NB4 (cell line): ENCODE measurements at regions not wholly inside any gene's neighbourhood (a gene's known extent, or its start where the extent isn't known, plus 50 kb on each side); places are given as distances from the start of the nearest gene placed in this dataset.
"Not testable (repeated sequence)": the region's sequence is repeated elsewhere in the genome, so short reads cannot be mapped to it uniquely, and the experiment has no call there.

Experiments
- POLR2A ChIP-seq: IDR thresholded peaks from 2 replicates; pipeline ENCODE4 v1.6.1; 2011; ENCODE audit warnings: mild to moderate bottlenecking; ENCODE audit not compliant: insufficient read length; ENCODE audit errors: extremely low read depth
- TF ChIP-seq, protein P1 (sequence below): IDR thresholded peaks from one replicate; pipeline ENCODE4 v1.5.1; 2012; ENCODE audit warnings: low read depth, low read length

DNA sequence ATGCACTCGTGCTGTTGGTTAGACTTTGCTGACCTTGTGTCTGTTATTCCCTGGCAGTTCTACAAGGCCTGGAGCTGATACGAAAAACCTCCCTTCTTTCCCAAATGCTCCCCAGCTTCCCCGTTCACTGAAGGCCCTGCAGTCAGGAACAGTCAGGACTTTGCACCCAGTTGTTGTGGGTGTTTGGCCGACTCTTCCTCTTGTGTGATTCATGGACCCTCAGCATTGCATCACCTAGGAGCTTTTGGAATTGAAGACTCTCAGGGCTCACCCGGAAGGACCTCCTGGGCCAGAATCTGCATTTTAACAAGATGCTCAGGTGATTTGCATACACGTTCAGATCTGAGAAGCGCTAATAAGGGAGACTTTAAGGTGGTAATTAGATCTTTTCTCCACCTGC, 67.2 kb upstream of the FAM90A1 start:
- TF ChIP-seq, protein P1, sequence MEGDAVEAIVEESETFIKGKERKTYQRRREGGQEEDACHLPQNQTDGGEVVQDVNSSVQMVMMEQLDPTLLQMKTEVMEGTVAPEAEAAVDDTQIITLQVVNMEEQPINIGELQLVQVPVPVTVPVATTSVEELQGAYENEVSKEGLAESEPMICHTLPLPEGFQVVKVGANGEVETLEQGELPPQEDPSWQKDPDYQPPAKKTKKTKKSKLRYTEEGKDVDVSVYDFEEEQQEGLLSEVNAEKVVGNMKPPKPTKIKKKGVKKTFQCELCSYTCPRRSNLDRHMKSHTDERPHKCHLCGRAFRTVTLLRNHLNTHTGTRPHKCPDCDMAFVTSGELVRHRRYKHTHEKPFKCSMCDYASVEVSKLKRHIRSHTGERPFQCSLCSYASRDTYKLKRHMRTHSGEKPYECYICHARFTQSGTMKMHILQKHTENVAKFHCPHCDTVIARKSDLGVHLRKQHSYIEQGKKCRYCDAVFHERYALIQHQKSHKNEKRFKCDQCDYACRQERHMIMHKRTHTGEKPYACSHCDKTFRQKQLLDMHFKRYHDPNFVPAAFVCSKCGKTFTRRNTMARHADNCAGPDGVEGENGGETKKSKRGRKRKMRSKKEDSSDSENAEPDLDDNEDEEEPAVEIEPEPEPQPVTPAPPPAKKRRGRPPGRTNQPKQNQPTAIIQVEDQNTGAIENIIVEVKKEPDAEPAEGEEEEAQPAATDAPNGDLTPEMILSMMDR: not testable (repeated sequence)
- TF ChIP-seq POLR2A: not testable (repeated sequence)
